Upper lobe of left lung (tissue), 4 donors: ENCODE measurements at regions not wholly inside any gene's neighbourhood (a gene's known extent, or its start where the extent isn't known, plus 50 kb on each side); places are given as distances from the start of the nearest gene placed in this dataset.

ENCODE experiments used
- EP300 ChIP-seq, 4 donors: sonication (generic); formaldehyde crosslinking; IDR thresholded peaks; one replicate each; pipeline ENCODE4 v1.5.1; 2017; ENCODE audit warnings: antibody characterized with exemption in 4 of 4, control low read depth in 2 of 4
- POLR2A ChIP-seq, 4 donors: fragments of 450-650 bp; IDR thresholded peaks; one replicate each; pipeline ENCODE4 v1.5.1; 2016 to 2017; ENCODE audit warnings: antibody characterized with exemption in 4 of 4, mild to moderate bottlenecking in 2 of 4
- POLR2AphosphoS5 ChIP-seq, 2 donors: sonication (generic); formaldehyde crosslinking; IDR thresholded peaks; one replicate each; pipeline ENCODE4 v1.5.1; 2017; ENCODE audit warnings: antibody characterized with exemption in 2 of 2
- TF ChIP-seq, protein P1 (sequence below), 6 experiments: fragments of 450-650 bp in 4 of 6; fragments of 200-600 bp in 2 of 6; sonication (generic) in 2 of 6; IDR thresholded peaks; one replicate each; pipeline ENCODE4 v1.5.1; 2016 to 2019; ENCODE audit warnings: antibody characterized with exemption in 6 of 6

DNA sequence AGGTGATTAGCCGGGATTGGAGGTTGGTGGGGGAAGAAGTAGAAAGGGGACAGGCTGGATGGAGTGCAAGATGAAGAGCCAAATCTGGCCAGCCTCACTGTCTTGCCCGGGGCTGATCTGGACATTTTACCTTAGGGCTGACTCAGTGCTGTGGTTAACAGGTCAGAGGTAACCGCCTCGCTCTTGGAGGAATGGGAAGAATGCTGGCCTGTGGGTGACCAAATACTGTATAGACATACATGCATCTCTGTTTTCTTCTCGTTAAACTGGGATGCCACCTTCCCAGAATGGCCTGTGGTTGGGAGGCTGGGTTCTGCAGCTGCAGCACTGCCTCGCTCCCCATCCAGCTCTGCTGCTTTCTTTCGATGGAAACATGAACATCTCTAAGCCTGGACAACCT, 120.0 kb downstream of the SEC23IP start:
- TF ChIP-seq POLR2A (IDR thresholded peaks at IDR 0.05) (no peak), POLR2AphosphoS5 (IDR thresholded peaks at IDR 0.05) (no peak), EP300 (IDR thresholded peaks at IDR 0.05) (no peak)
- TF ChIP-seq, protein P1, sequence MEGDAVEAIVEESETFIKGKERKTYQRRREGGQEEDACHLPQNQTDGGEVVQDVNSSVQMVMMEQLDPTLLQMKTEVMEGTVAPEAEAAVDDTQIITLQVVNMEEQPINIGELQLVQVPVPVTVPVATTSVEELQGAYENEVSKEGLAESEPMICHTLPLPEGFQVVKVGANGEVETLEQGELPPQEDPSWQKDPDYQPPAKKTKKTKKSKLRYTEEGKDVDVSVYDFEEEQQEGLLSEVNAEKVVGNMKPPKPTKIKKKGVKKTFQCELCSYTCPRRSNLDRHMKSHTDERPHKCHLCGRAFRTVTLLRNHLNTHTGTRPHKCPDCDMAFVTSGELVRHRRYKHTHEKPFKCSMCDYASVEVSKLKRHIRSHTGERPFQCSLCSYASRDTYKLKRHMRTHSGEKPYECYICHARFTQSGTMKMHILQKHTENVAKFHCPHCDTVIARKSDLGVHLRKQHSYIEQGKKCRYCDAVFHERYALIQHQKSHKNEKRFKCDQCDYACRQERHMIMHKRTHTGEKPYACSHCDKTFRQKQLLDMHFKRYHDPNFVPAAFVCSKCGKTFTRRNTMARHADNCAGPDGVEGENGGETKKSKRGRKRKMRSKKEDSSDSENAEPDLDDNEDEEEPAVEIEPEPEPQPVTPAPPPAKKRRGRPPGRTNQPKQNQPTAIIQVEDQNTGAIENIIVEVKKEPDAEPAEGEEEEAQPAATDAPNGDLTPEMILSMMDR (IDR thresholded peaks at IDR 0.05): no peak
